HEK293T (cell line): ENCODE measurements at regions not wholly inside any gene's neighbourhood (a gene's known extent, or its start where the extent isn't known, plus 50 kb on each side); places are given as distances from the start of the nearest gene placed in this dataset.
"Not testable (repeated sequence)": the region's sequence is repeated elsewhere in the genome, so short reads cannot be mapped to it uniquely, and the experiment has no call there.

ENCODE experiments used
- CTCF ChIA-PET: fragments of 350-600 bp; formaldehyde crosslinking; extraction: SDS; loops from one replicate; lab custom pipeline; 2021; ENCODE audit warnings: antibody characterized with exemption, inconsistent platforms; lab: Yijun Ruan, JAX
- POLR2A ChIA-PET: fragments of 350-600 bp; formaldehyde crosslinking; extraction: SDS; loops from one replicate; lab custom pipeline; 2020; ENCODE audit warnings: antibody characterized with exemption, inconsistent platforms; lab: Yijun Ruan, JAX
- DNase-seq: peaks from one replicate; pipeline ENCODE4 v3.0.0; 2012; ENCODE audit warnings: mixed read lengths; ENCODE audit errors: extremely low spot score
- ARNT ChIP-seq: fragments of 450-650 bp; IDR thresholded peaks from 2 replicates; pipeline ENCODE4 v1.6.1; 2017; ENCODE audit warnings: mild to moderate bottlenecking
- BHLHE40 ChIP-seq: fragments of 450-650 bp; IDR thresholded peaks from 2 replicates; pipeline ENCODE4 v1.6.1; 2016; ENCODE audit warnings: mild to moderate bottlenecking, moderate library complexity, borderline replicate concordance
- CTBP1 ChIP-seq: fragments of 450-650 bp; IDR thresholded peaks from 2 replicates; pipeline ENCODE4 v1.6.1; 2016; ENCODE audit warnings: borderline replicate concordance
- ELF4 ChIP-seq: fragments of 450-650 bp; IDR thresholded peaks from 2 replicates; pipeline ENCODE4 v1.6.1; 2017; ENCODE audit warnings: antibody characterized with exemption
- FOXA1 ChIP-seq: fragments of 450-650 bp; IDR thresholded peaks from 2 replicates; pipeline ENCODE4 v1.6.1; 2016; ENCODE audit warnings: mild to moderate bottlenecking
- FOXK2 ChIP-seq: fragments of 450-650 bp; IDR thresholded peaks from 2 replicates; pipeline ENCODE4 v1.6.1; 2016; ENCODE audit warnings: mild to moderate bottlenecking
- FOXM1 ChIP-seq: fragments of 450-650 bp; IDR thresholded peaks from 2 replicates; pipeline ENCODE4 v1.6.1; 2017; ENCODE audit warnings: mild to moderate bottlenecking, borderline replicate concordance
- HDGF ChIP-seq: fragments of 450-650 bp; IDR thresholded peaks from 2 replicates; pipeline ENCODE4 v1.6.1; 2017; ENCODE audit warnings: antibody characterized with exemption, borderline replicate concordance
- L3MBTL2 ChIP-seq: fragments of 450-650 bp; conservative IDR thresholded peaks from 2 replicates; pipeline ENCODE4 v1.6.1; 2016; ENCODE audit warnings: mild to moderate bottlenecking
- LEF1 ChIP-seq: fragments of 450-650 bp; IDR thresholded peaks from 2 replicates; pipeline ENCODE4 v1.6.1; 2017; ENCODE audit warnings: mild to moderate bottlenecking, borderline replicate concordance
- NFRKB ChIP-seq: fragments of 450-650 bp; IDR thresholded peaks from 2 replicates; pipeline ENCODE4 v1.6.1; 2016; ENCODE audit warnings: mild to moderate bottlenecking, moderate library complexity
- PKNOX1 ChIP-seq: fragments of 450-650 bp; IDR thresholded peaks from 2 replicates; pipeline ENCODE4 v1.6.1; 2016
- SP1 ChIP-seq: fragments of 450-650 bp; IDR thresholded peaks from 2 replicates; pipeline ENCODE4 v1.6.1; 2017
- SUZ12 ChIP-seq: fragments of 450-650 bp; IDR thresholded peaks from 2 replicates; pipeline ENCODE4 v1.6.1; 2016; ENCODE audit warnings: mild to moderate bottlenecking
- TARDBP ChIP-seq: fragments of 450-650 bp; IDR thresholded peaks from 2 replicates; pipeline ENCODE4 v1.6.1; 2016
- ZNF384 ChIP-seq: fragments of 450-650 bp; IDR thresholded peaks from 2 replicates; pipeline ENCODE4 v1.6.1; 2016

DNA sequence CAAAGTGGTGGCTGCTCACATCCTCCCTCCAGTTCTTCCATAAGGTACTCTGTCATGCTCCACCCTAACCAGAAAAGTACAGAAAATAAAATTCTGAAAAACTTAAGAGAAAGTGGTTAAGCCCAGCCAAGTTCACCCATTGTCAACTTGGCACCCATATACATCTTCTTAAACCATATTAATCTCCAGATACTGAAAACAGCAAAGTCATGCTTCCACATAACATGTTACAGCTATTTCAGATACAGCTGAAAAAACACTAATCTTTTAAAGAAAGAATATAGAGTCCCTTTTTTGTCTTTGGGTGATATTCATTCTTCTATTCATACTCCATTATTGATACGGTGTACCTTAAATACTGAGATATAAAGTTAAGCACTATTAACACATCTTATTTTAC lies 577.8 kb downstream of the KCNT2 start:
- ChIA-PET CTCF (no interaction called here), POLR2A (no interaction called here)
- TF ChIP-seq PKNOX1 = no peak
- no peak for TF ChIP-seq FOXM1
- TF ChIP-seq SP1 = no peak
- no peak for DNase-seq

GRCh38 chr1:196029410-196029809 lies 578.8 kb downstream of the KCNT2 start:
- no peak for TF ChIP-seq ELF4
- DNase-seq = no peak
- CTCF ChIA-PET = no interaction called here
- POLR2A ChIA-PET = no interaction called here

GRCh38 chr1:196027127-196027526 lies 581.1 kb downstream of the KCNT2 start:
- TF ChIP-seq SP1 (no peak), SUZ12 (no peak), TARDBP (no peak), ZNF384 (no peak), PKNOX1 (no peak), FOXA1 (no peak), HDGF (no peak), BHLHE40 (no peak), L3MBTL2 (no peak), ARNT (no peak), NFRKB (no peak), ELF4 (no peak), LEF1 (no peak), CTBP1 (no peak), FOXK2 (no peak), FOXM1 (no peak)
- no peak for DNase-seq
- ChIA-PET POLR2A (no interaction called here), CTCF (no interaction called here)

- POLR2A ChIA-PET, DNase-seq, CTCF ChIA-PET: not testable (repeated sequence)
Observed at GRCh38 chr1:196021174-196021573, 587.1 kb downstream of the KCNT2 start.

GRCh38 chr1:196009362-196009761 lies 598.9 kb downstream of the KCNT2 start:
- CTCF ChIA-PET = no interaction called here
- DNase-seq = no peak

GRCh38 chr1:196007763-196008162 lies 600.5 kb downstream of the KCNT2 start:
- no peak for DNase-seq
- ChIA-PET CTCF (no interaction called here), POLR2A (no interaction called here)
- TF ChIP-seq FOXA1 (no peak), ZNF384 (no peak), ELF4 (no peak), SUZ12 (no peak), NFRKB (no peak), LEF1 (no peak), SP1 (no peak), BHLHE40 (no peak), CTBP1 (no peak), FOXM1 (no peak)

More at GRCh38 chr1:196009362-196009761, 598.9 kb downstream of the KCNT2 start:
- POLR2A ChIA-PET = no interaction called here
- TF ChIP-seq ELF4 = no peak
- no peak for TF ChIP-seq PKNOX1
- TF ChIP-seq BHLHE40 = no peak

- POLR2A ChIA-PET = no interaction called here
- CTCF ChIA-PET = no interaction called here
- TF ChIP-seq LEF1 (no peak), PKNOX1 (no peak), ZNF384 (no peak), SP1 (no peak), CTBP1 (no peak), FOXK2 (no peak)
- DNase-seq = no peak
Observed at GRCh38 chr1:196005426-196005825, 602.8 kb downstream of the KCNT2 start.

- POLR2A ChIA-PET, DNase-seq, CTCF ChIA-PET: not testable (repeated sequence)
Observed at GRCh38 chr1:196004388-196004787, 603.9 kb downstream of the KCNT2 start.
